Calu3 (cell line): ENCODE measurements at regions not wholly inside any gene's neighbourhood (a gene's known extent, or its start where the extent isn't known, plus 50 kb on each side); places are given as distances from the start of the nearest gene placed in this dataset.

Experiments
- BruUV-seq: library from RNA; stranded (reverse); fragments of 400-500 nt; replicated peaks from 2 replicates; lab custom pipeline; 2021; lab: Mats Ljungman, UMichigan
- CTCF ChIA-PET: fragments of 300-600 bp; sonication (Branson Sonifier 250); formaldehyde crosslinking; loops from one replicate; lab custom pipeline; 2022; ENCODE audit warnings: antibody characterized with exemption; lab: Charles Lee
- DNase-seq: peaks from one replicate; pipeline ENCODE4 v3.0.0; 2022
- H3K27ac Mint-ChIP-seq: one replicate; pipeline ENCODE4 v1.8.0; 2022; ENCODE audit warnings: mixed read lengths; ENCODE audit not compliant: unreplicated experiment
- H3K27me3 Mint-ChIP-seq: one replicate; pipeline ENCODE4 v1.8.0; 2022; ENCODE audit warnings: mixed read lengths; ENCODE audit not compliant: unreplicated experiment
- H3K36me3 Mint-ChIP-seq: one replicate; pipeline ENCODE4 v1.8.0; 2022; ENCODE audit warnings: mild to moderate bottlenecking, moderate library complexity, mixed read lengths; ENCODE audit not compliant: insufficient read depth, unreplicated experiment
- H3K4me1 Mint-ChIP-seq: one replicate; pipeline ENCODE4 v1.8.0; 2022; ENCODE audit warnings: mild to moderate bottlenecking, low read depth, mixed read lengths; ENCODE audit not compliant: unreplicated experiment
- H3K4me3 Mint-ChIP-seq: one replicate; pipeline ENCODE4 v1.8.0; 2022; ENCODE audit warnings: mild to moderate bottlenecking, low read depth, moderate library complexity, mixed read lengths; ENCODE audit not compliant: unreplicated experiment
- H3K9me3 Mint-ChIP-seq: one replicate; pipeline ENCODE4 v1.8.0; 2022; ENCODE audit warnings: low read depth, mixed read lengths; ENCODE audit not compliant: unreplicated experiment
- intact Hi-C: fragments of 100-400 bp; cut with micrococcal nuclease; formaldehyde crosslinking; loops from one replicate; pipeline ENCODE4 v1.10.0; 2022; ENCODE audit not compliant: unreplicated experiment
- TF ChIP-seq, protein P1 (sequence below): fragments of 200-600 bp; IDR thresholded peaks from one replicate; pipeline ENCODE4 v1.8.0; 2022; ENCODE audit warnings: antibody characterized with exemption; ENCODE audit not compliant: unreplicated experiment

DNA sequence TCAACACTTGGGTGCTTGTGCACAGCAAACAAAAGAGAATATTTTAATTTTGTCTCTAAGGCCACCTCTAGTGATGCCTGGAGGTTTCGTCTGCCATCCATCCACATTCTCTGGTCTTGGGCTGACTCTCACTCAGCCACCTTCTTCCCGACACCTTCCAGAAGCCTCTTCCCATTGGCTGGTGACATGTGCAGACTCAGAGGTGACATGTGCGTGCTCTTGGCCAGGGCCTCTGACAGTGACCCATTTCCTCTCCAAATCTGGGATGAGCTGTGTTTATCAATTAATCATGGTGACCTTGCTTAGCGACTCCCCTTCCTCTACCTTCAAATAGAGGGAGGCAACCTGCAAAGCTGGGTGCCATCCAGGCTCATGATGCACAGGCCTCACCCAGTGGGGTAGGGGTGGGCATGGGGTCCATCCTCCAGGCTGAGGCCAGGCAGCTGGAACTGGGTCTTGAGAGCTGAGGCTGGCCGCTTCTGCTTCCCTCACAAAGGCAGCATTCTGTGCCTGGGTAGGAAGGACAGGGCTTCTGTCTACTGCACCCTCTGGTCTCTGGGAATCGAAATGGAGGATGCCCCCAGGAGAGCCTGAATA lies 91.8 kb downstream of the DHCR7 start:
- TF ChIP-seq, protein P1, sequence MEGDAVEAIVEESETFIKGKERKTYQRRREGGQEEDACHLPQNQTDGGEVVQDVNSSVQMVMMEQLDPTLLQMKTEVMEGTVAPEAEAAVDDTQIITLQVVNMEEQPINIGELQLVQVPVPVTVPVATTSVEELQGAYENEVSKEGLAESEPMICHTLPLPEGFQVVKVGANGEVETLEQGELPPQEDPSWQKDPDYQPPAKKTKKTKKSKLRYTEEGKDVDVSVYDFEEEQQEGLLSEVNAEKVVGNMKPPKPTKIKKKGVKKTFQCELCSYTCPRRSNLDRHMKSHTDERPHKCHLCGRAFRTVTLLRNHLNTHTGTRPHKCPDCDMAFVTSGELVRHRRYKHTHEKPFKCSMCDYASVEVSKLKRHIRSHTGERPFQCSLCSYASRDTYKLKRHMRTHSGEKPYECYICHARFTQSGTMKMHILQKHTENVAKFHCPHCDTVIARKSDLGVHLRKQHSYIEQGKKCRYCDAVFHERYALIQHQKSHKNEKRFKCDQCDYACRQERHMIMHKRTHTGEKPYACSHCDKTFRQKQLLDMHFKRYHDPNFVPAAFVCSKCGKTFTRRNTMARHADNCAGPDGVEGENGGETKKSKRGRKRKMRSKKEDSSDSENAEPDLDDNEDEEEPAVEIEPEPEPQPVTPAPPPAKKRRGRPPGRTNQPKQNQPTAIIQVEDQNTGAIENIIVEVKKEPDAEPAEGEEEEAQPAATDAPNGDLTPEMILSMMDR, result no peak
- CTCF ChIA-PET, result interaction anchor here (0.6 kb wide), 1 partner anchor 74 kb away, joined by 6 read pairs; no protein-coding TSS in a partner anchor
- intact Hi-C loops, result no loop called here
- Mint-ChIP-seq H3K27me3 (peaks cover 59% of the 10 kb centered on the region), H3K9me3 (peaks cover 3% of the 10 kb centered on the region), H3K4me3 (no peak overlapping the region), H3K27ac (no peak overlapping the region), H3K4me1 (no peaks in the 10 kb centered on the region), H3K36me3 (no peaks in the 10 kb centered on the region)
- BruUV-seq, result no TSS peak
- DNase-seq, result no peak

DNA sequence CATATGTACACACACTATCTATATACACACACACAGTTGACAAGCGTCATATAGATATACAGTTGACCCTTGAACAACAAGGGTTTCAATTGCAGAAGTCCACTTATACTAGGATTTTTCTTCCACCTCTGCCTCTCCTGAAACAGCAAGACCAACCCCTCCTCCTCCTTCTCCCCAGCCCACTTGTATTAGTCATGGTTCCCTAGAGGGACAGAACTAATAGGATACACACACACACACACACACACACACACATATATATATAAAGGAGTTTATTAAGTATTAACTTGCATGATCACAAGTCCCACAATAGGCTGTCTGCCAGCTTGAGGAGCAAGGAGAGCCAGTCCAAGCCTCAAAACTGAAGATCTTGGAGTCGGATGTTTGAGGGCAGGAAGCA lies 92.9 kb downstream of the DHCR7 start:
- TF ChIP-seq, protein P1, result no peak
- no peak overlapping the region for H3K27ac Mint-ChIP-seq
- no peak overlapping the region for H3K4me3 Mint-ChIP-seq
- DNase-seq, result no peak
- peaks cover 59% of the 10 kb centered on the region for H3K27me3 Mint-ChIP-seq
- H3K4me1 Mint-ChIP-seq, result no peaks in the 10 kb centered on the region
- CTCF ChIA-PET, result interaction anchor here (0.5 kb wide), 1 partner anchor 78 kb away, joined by 3 read pairs; no protein-coding TSS in a partner anchor
- no TSS peak for BruUV-seq
- H3K9me3 Mint-ChIP-seq, result peaks cover 3% of the 10 kb centered on the region
- no peaks in the 10 kb centered on the region for H3K36me3 Mint-ChIP-seq
- intact Hi-C loops, result no loop called here

DNA sequence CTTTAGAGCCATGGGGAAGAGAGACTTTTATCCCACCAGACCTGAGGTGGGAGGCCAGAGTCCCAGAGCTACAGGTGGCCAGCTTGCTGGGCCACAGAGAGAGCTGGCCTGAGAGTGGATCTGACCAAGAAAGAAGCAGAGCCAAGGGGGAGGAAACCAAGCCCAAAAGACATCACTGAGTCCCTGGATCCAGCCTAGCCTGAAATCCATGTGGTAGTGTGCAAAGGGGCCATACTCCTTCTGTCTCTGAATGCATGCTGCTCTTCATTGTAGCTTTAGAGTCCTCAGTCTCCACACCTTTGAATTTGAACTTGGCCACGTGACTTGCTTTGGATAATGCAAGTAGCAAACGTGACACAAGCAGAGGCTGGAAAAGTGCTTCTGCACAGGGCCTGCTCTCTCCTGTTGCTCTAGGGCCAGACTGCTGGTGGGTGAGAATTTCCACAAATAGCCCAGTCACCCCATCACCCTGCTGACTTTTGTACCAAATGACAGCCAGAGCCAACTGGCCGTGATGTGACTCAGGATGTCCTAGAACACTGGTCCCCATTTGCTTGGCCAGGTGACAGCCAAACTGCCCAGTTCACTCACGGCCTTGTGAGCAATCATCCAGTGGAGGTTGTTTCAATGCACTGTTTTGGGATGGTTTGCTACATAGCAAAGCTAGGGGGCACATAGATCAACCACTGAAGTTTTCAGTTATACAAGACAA lies 93.6 kb downstream of the DHCR7 start:
- Mint-ChIP-seq H3K27me3 (peaks cover 60% of the 10 kb centered on the region), H3K4me1 (no peaks in the 10 kb centered on the region), H3K4me3 (no peak overlapping the region), H3K9me3 (peaks cover 3% of the 10 kb centered on the region), H3K36me3 (no peaks in the 10 kb centered on the region), H3K27ac (no peak overlapping the region)
- BruUV-seq, result no TSS peak
- TF ChIP-seq, protein P1, result no peak
- CTCF ChIA-PET, result no interaction called here
- DNase-seq, result no peak
- intact Hi-C loops, result no loop called here

DNA sequence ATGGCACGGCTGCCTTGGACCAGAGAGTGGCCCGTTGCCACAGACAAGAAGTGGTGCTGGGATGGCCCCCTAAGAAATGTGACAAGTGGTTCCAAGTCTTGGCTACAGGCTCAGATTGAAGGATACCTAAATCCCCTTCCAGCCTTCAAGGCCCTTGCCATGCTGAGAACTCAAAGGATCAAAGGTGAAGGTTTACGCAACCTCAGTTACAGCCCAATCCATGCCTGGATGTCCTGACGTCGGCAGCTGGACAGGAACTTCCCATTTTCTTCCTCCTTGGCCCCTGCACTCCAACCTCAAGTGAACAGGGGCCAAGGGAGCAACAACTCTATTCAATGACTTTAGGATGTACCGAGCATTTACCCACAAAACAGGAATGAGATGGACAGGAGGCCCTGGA lies 95.4 kb downstream of the DHCR7 start:
- no peak for DNase-seq
- no peak overlapping the region for H3K4me3 Mint-ChIP-seq
- no peaks in the 10 kb centered on the region for H3K9me3 Mint-ChIP-seq
- CTCF ChIA-PET, result no interaction called here
- no peaks in the 10 kb centered on the region for H3K36me3 Mint-ChIP-seq
- peaks cover 63% of the 10 kb centered on the region for H3K27me3 Mint-ChIP-seq
- H3K27ac Mint-ChIP-seq, result no peak overlapping the region
- intact Hi-C loops, result no loop called here
- TF ChIP-seq, protein P1, result no peak
- no peaks in the 10 kb centered on the region for H3K4me1 Mint-ChIP-seq
- no TSS peak for BruUV-seq
